ENCODE measurements at regions not wholly inside any gene's neighbourhood (a gene's known extent, or its start where the extent isn't known, plus 50 kb on each side); places are given as distances from the start of the nearest gene placed in this dataset.

DNA sequence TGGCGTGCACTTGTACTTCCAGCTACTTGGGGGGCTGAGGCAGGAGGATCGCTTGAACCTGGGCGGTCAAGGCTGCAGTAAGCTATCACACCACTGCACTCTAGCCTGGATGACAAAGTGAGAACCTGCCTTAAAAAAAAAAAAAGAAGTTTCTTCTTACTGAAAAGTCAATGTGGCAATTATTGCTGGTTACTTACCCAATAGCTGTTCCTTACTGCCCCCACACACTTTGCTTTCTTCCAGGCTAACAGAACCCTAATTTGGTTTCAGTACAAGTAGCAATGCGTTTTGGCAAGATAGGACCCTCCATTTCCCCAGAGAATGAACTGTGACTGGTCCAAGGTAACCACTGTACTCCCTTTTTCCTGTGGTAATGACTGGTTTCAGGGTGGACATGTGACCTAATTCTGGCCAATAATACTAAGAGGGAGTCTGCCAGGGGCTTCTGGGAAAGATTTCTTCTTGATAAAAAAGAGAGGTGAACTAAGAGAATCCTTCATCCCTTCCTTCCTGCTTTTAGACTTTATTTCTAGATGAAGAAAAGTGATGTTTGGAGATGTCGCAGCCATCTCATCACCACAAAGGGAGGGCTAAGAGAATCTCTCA is 58.8 kb upstream of the MSI2 start:
- no peaks in the 10 kb centered on the region; the same call in 1 of the 2 replicates for H3K27me3 Mint-ChIP-seq (ENCODE audit: low read depth)
- H3K36me3 Mint-ChIP-seq = peaks cover 5% of the 10 kb centered on the region; the same call in 1 of the 2 replicates
- peaks cover 15% of the 10 kb centered on the region for H3K9me3 Mint-ChIP-seq
- CTCF ChIA-PET = no interaction called here
- H3K4me3 Mint-ChIP-seq = no peak overlapping the region
- no peak overlapping the region for H3K27ac Mint-ChIP-seq
- POLR2A ChIA-PET = no interaction called here
- ATAC-seq = no peak
- TF ChIP-seq NFATC4 (CRISPR knock-in tag; IDR thresholded peaks at IDR 0.05) = no peak
- TF ChIP-seq PRRX2 (CRISPR knock-in tag; IDR thresholded peaks at IDR 0.05) = no peak
- TF ChIP-seq NR3C1 (CRISPR knock-in tag; conservative IDR thresholded peaks at IDR 0.05; ENCODE audit: low read depth) = no peak
- no peak for TF ChIP-seq ETV6 (CRISPR knock-in tag; IDR thresholded peaks at IDR 0.05)
- TF ChIP-seq, protein P1, sequence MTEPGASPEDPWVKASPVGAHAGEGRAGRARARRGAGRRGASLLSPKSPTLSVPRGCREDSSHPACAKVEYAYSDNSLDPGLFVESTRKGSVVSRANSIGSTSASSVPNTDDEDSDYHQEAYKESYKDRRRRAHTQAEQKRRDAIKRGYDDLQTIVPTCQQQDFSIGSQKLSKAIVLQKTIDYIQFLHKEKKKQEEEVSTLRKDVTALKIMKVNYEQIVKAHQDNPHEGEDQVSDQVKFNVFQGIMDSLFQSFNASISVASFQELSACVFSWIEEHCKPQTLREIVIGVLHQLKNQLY (CRISPR knock-in tag; IDR thresholded peaks at IDR 0.05) = no peak
- TF ChIP-seq ZNF317 (CRISPR knock-in tag; IDR thresholded peaks at IDR 0.05; ENCODE audit: borderline replicate concordance, low read depth) = no peak
- TF ChIP-seq, protein P2, sequence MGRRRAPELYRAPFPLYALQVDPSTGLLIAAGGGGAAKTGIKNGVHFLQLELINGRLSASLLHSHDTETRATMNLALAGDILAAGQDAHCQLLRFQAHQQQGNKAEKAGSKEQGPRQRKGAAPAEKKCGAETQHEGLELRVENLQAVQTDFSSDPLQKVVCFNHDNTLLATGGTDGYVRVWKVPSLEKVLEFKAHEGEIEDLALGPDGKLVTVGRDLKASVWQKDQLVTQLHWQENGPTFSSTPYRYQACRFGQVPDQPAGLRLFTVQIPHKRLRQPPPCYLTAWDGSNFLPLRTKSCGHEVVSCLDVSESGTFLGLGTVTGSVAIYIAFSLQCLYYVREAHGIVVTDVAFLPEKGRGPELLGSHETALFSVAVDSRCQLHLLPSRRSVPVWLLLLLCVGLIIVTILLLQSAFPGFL (CRISPR knock-in tag; IDR thresholded peaks at IDR 0.05; ENCODE audit: borderline replicate concordance) = no peak
- TF ChIP-seq, protein P3, sequence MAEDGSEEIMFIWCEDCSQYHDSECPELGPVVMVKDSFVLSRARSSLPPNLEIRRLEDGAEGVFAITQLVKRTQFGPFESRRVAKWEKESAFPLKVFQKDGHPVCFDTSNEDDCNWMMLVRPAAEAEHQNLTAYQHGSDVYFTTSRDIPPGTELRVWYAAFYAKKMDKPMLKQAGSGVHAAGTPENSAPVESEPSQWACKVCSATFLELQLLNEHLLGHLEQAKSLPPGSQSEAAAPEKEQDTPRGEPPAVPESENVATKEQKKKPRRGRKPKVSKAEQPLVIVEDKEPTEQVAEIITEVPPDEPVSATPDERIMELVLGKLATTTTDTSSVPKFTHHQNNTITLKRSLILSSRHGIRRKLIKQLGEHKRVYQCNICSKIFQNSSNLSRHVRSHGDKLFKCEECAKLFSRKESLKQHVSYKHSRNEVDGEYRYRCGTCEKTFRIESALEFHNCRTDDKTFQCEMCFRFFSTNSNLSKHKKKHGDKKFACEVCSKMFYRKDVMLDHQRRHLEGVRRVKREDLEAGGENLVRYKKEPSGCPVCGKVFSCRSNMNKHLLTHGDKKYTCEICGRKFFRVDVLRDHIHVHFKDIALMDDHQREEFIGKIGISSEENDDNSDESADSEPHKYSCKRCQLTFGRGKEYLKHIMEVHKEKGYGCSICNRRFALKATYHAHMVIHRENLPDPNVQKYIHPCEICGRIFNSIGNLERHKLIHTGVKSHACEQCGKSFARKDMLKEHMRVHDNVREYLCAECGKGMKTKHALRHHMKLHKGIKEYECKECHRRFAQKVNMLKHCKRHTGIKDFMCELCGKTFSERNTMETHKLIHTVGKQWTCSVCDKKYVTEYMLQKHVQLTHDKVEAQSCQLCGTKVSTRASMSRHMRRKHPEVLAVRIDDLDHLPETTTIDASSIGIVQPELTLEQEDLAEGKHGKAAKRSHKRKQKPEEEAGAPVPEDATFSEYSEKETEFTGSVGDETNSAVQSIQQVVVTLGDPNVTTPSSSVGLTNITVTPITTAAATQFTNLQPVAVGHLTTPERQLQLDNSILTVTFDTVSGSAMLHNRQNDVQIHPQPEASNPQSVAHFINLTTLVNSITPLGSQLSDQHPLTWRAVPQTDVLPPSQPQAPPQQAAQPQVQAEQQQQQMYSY (CRISPR knock-in tag; IDR thresholded peaks at IDR 0.05) = no peak
- H3K4me1 Mint-ChIP-seq = no peaks in the 10 kb centered on the region
- DNase-seq (ENCODE audit: low spot score) = no peak

DNA sequence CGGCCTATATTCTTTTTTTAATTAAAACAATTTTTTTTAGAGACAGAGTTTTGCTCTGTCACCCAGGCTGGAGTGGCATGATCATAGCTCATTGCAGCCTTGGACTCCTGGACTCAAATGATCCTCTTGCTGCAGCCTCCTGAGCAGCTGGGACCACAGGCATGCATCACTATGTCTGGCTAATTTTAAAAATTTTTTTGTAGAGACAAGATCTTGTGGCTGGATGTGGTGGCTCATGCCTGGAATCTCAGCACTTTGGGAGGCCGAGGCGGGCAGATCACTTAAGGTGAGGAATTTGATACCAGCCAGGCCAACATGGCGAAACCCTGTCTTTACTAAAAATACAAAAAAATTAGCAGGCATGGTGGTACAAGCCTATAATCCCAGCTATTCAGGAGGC is 54.8 kb upstream of the MSI2 start:
- no peak for ATAC-seq
- POLR2A ChIA-PET = no interaction called here
- Mint-ChIP-seq H3K27ac (no peak overlapping the region), H3K9me3 (no peaks in the 10 kb centered on the region), H3K36me3 (no peaks in the 10 kb centered on the region), H3K27me3 (ENCODE audit: low read depth) (no peaks in the 10 kb centered on the region), H3K4me3 (no peak overlapping the region), H3K4me1 (no peaks in the 10 kb centered on the region)
- no peak for DNase-seq (ENCODE audit: low spot score)
- CTCF ChIA-PET = interaction anchor here (0.6 kb wide), 1 partner anchor 539 kb away, joined by 3 read pairs; no protein-coding TSS in a partner anchor
- TF ChIP-seq NFE2L1 (CRISPR knock-in tag; IDR thresholded peaks at IDR 0.05) (no peak), ZNF263 (CRISPR knock-in tag; IDR thresholded peaks at IDR 0.05; ENCODE audit: low read depth) (no peak), CBFB (CRISPR knock-in tag; IDR thresholded peaks at IDR 0.05; ENCODE audit: low read depth) (no peak), GRHL2 (CRISPR knock-in tag; IDR thresholded peaks at IDR 0.05; ENCODE audit: insufficient replicate concordance, severe bottlenecking) (no peak), TP53 (CRISPR knock-in tag; IDR thresholded peaks at IDR 0.05) (no peak), ZBTB21 (CRISPR knock-in tag; IDR thresholded peaks at IDR 0.05; ENCODE audit: borderline replicate concordance) (no peak)
- TF ChIP-seq, protein P4, sequence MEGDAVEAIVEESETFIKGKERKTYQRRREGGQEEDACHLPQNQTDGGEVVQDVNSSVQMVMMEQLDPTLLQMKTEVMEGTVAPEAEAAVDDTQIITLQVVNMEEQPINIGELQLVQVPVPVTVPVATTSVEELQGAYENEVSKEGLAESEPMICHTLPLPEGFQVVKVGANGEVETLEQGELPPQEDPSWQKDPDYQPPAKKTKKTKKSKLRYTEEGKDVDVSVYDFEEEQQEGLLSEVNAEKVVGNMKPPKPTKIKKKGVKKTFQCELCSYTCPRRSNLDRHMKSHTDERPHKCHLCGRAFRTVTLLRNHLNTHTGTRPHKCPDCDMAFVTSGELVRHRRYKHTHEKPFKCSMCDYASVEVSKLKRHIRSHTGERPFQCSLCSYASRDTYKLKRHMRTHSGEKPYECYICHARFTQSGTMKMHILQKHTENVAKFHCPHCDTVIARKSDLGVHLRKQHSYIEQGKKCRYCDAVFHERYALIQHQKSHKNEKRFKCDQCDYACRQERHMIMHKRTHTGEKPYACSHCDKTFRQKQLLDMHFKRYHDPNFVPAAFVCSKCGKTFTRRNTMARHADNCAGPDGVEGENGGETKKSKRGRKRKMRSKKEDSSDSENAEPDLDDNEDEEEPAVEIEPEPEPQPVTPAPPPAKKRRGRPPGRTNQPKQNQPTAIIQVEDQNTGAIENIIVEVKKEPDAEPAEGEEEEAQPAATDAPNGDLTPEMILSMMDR (IDR thresholded peaks at IDR 0.05) = no peak
- TF ChIP-seq, protein P5, sequence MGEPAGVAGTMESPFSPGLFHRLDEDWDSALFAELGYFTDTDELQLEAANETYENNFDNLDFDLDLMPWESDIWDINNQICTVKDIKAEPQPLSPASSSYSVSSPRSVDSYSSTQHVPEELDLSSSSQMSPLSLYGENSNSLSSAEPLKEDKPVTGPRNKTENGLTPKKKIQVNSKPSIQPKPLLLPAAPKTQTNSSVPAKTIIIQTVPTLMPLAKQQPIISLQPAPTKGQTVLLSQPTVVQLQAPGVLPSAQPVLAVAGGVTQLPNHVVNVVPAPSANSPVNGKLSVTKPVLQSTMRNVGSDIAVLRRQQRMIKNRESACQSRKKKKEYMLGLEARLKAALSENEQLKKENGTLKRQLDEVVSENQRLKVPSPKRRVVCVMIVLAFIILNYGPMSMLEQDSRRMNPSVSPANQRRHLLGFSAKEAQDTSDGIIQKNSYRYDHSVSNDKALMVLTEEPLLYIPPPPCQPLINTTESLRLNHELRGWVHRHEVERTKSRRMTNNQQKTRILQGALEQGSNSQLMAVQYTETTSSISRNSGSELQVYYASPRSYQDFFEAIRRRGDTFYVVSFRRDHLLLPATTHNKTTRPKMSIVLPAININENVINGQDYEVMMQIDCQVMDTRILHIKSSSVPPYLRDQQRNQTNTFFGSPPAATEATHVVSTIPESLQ (CRISPR knock-in tag; IDR thresholded peaks at IDR 0.05) = no peak
- TF ChIP-seq, protein P6, sequence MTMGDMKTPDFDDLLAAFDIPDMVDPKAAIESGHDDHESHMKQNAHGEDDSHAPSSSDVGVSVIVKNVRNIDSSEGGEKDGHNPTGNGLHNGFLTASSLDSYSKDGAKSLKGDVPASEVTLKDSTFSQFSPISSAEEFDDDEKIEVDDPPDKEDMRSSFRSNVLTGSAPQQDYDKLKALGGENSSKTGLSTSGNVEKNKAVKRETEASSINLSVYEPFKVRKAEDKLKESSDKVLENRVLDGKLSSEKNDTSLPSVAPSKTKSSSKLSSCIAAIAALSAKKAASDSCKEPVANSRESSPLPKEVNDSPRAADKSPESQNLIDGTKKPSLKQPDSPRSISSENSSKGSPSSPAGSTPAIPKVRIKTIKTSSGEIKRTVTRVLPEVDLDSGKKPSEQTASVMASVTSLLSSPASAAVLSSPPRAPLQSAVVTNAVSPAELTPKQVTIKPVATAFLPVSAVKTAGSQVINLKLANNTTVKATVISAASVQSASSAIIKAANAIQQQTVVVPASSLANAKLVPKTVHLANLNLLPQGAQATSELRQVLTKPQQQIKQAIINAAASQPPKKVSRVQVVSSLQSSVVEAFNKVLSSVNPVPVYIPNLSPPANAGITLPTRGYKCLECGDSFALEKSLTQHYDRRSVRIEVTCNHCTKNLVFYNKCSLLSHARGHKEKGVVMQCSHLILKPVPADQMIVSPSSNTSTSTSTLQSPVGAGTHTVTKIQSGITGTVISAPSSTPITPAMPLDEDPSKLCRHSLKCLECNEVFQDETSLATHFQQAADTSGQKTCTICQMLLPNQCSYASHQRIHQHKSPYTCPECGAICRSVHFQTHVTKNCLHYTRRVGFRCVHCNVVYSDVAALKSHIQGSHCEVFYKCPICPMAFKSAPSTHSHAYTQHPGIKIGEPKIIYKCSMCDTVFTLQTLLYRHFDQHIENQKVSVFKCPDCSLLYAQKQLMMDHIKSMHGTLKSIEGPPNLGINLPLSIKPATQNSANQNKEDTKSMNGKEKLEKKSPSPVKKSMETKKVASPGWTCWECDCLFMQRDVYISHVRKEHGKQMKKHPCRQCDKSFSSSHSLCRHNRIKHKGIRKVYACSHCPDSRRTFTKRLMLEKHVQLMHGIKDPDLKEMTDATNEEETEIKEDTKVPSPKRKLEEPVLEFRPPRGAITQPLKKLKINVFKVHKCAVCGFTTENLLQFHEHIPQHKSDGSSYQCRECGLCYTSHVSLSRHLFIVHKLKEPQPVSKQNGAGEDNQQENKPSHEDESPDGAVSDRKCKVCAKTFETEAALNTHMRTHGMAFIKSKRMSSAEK (CRISPR knock-in tag; IDR thresholded peaks at IDR 0.05; ENCODE audit: borderline replicate concordance) = no peak
- TF ChIP-seq, protein P7, sequence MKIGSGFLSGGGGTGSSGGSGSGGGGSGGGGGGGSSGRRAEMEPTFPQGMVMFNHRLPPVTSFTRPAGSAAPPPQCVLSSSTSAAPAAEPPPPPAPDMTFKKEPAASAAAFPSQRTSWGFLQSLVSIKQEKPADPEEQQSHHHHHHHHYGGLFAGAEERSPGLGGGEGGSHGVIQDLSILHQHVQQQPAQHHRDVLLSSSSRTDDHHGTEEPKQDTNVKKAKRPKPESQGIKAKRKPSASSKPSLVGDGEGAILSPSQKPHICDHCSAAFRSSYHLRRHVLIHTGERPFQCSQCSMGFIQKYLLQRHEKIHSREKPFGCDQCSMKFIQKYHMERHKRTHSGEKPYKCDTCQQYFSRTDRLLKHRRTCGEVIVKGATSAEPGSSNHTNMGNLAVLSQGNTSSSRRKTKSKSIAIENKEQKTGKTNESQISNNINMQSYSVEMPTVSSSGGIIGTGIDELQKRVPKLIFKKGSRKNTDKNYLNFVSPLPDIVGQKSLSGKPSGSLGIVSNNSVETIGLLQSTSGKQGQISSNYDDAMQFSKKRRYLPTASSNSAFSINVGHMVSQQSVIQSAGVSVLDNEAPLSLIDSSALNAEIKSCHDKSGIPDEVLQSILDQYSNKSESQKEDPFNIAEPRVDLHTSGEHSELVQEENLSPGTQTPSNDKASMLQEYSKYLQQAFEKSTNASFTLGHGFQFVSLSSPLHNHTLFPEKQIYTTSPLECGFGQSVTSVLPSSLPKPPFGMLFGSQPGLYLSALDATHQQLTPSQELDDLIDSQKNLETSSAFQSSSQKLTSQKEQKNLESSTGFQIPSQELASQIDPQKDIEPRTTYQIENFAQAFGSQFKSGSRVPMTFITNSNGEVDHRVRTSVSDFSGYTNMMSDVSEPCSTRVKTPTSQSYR (CRISPR knock-in tag; IDR thresholded peaks at IDR 0.05) = no peak

Data from WTC11 (cell line).